Neutrophil (primary cell): ENCODE measurements at regions not wholly inside any gene's neighbourhood (a gene's known extent, or its start where the extent isn't known, plus 50 kb on each side); places are given as distances from the start of the nearest gene placed in this dataset.

ENCODE experiments used
- H3K27ac ChIP-seq: fragments of 200-600 bp; sonication (generic); 2 replicates; pipeline ENCODE4 v1.5.1; 2016; ENCODE audit warnings: mild to moderate bottlenecking, moderate library complexity
- H3K27me3 ChIP-seq: fragments of 200-600 bp; sonication (generic); 2 replicates; pipeline ENCODE4 v1.6.0; 2016; ENCODE audit warnings: mild to moderate bottlenecking
- H3K36me3 ChIP-seq: fragments of 200-600 bp; sonication (generic); 2 replicates; pipeline ENCODE4 v1.5.1; 2017
- H3K4me1 ChIP-seq, 2 experiments: fragments of 200-600 bp in 1 of 2; sonication (generic) in 1 of 2; 1 replicate in 1 of 2; 2 replicates in 1 of 2; pipeline versions ENCODE4 v1.5.1 to v1.6.1; 2013 to 2016; ENCODE audit warnings: low read depth in 1 of 2, low read length in 1 of 2, mild to moderate bottlenecking in 1 of 2, moderate library complexity in 1 of 2; ENCODE audit not compliant: control insufficient read depth in 1 of 2, insufficient read depth in 1 of 2
- H3K4me3 ChIP-seq, 2 experiments: fragments of 200-600 bp in 1 of 2; sonication (generic) in 1 of 2; 1 replicate in 1 of 2; 2 replicates in 1 of 2; pipeline ENCODE4 v1.5.1; 2013 to 2016; ENCODE audit warnings: low read depth in 1 of 2, low read length in 1 of 2, mild to moderate bottlenecking in 1 of 2, moderate library complexity in 1 of 2
- H3K9me3 ChIP-seq: fragments of 200-600 bp; sonication (generic); 2 replicates; pipeline ENCODE4 v1.5.1; 2016
- TF ChIP-seq, protein P1 (sequence below): fragments of 200-600 bp; sonication (generic); IDR thresholded peaks from 2 replicates; pipeline ENCODE4 v1.5.1; 2016; ENCODE audit warnings: antibody characterized with exemption

DNA sequence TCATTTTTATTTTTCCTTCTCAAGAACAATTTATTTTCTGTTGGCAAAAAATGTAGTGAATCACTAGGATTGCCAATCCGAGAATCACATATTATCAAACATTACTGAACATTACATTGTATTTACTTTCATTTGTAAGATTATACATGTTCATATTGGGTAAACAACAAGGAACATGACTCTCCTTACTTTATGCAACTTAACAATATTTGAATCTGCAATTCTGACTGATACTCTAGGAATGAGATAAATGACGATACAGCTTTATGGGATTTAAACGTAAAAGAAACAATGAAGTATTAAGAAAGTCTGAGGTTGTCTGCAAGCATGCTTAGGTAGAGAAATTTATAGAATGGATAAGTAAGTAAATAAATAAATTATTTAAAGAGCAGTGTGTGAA, 2302.9 kb downstream of the MAT2B start:
- H3K4me1 ChIP-seq = no peaks in the 10 kb centered on the region
- no peaks in the 10 kb centered on the region for H3K9me3 ChIP-seq
- H3K4me3 ChIP-seq = no peak overlapping the region
- no peaks in the 10 kb centered on the region for H3K36me3 ChIP-seq
- TF ChIP-seq, protein P1, sequence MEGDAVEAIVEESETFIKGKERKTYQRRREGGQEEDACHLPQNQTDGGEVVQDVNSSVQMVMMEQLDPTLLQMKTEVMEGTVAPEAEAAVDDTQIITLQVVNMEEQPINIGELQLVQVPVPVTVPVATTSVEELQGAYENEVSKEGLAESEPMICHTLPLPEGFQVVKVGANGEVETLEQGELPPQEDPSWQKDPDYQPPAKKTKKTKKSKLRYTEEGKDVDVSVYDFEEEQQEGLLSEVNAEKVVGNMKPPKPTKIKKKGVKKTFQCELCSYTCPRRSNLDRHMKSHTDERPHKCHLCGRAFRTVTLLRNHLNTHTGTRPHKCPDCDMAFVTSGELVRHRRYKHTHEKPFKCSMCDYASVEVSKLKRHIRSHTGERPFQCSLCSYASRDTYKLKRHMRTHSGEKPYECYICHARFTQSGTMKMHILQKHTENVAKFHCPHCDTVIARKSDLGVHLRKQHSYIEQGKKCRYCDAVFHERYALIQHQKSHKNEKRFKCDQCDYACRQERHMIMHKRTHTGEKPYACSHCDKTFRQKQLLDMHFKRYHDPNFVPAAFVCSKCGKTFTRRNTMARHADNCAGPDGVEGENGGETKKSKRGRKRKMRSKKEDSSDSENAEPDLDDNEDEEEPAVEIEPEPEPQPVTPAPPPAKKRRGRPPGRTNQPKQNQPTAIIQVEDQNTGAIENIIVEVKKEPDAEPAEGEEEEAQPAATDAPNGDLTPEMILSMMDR = no peak
- H3K27me3 ChIP-seq = no peaks in the 10 kb centered on the region
- H3K27ac ChIP-seq = no peak overlapping the region

DNA sequence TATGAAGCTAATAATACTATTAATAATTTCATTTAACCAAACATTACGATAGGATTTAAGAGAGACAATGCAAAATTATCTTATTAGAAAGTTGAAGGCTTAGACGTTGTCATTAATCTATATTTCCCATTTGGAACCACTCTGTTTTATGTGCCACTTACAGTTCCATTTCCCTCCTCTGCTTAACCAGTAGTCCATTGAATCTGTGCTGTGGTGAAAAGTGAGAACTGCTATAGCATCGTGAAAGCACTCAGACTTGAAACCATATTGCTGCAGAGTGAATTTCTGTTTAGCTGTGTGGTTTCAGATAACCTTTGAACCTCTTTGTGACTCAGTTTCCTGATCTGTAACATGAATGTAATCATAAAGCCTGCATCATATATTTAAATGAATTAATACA, 2304.5 kb downstream of the MAT2B start:
- Histone ChIP-seq H3K36me3 (no peaks in the 10 kb centered on the region), H3K4me3 (no peak overlapping the region), H3K27ac (no peak overlapping the region), H3K9me3 (no peaks in the 10 kb centered on the region), H3K27me3 (no peaks in the 10 kb centered on the region), H3K4me1 (no peaks in the 10 kb centered on the region)
- TF ChIP-seq, protein P1 = no peak

DNA sequence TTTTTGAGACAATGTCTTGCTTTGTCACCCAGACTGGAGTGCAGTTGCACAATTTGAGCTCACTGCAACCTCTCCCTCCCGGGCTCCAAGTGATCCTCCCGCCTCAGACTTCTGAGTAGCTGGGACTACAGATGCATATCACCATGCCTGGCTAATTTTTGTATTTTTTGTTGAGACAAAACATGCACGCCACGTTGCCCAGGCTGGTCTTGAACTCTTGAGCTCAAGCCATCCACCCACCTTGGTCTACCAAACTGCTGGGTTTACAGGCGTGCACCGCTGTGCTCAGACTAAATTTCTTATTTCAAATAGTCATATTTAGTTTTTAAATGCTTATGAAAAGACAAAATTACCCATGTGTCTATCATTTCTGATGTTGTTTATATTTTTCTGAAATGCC, 2324.1 kb downstream of the MAT2B start:
- Histone ChIP-seq H3K36me3 (no peaks in the 10 kb centered on the region), H3K4me3 (no peak overlapping the region), H3K27me3 (no peaks in the 10 kb centered on the region), H3K9me3 (no peaks in the 10 kb centered on the region), H3K27ac (no peak overlapping the region), H3K4me1 (no peaks in the 10 kb centered on the region)
- TF ChIP-seq, protein P1 = no peak

DNA sequence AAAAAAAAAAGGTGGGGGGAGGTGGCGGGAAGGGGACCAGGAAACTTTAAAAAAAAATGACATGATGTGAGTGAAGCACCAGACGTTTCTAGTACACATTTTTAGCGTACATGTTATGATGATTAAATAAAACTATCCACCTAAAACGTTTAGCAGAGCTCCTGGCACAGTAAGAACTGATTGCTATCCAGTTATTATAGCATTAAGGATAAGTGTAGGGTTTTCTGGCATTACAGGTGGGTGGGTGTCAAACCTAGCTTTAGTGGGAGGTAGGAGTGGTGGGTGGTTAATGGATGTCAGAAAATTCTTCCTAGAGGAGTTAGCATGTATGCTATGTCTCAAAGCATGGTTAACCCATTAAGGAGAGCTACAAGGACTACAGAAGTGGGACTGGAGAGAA, 2329.5 kb downstream of the MAT2B start:
- Histone ChIP-seq H3K27ac (no peak overlapping the region), H3K27me3 (no peaks in the 10 kb centered on the region), H3K9me3 (no peaks in the 10 kb centered on the region), H3K4me1 (no peaks in the 10 kb centered on the region), H3K36me3 (no peaks in the 10 kb centered on the region), H3K4me3 (no peak overlapping the region)
- TF ChIP-seq, protein P1 = no peak

DNA sequence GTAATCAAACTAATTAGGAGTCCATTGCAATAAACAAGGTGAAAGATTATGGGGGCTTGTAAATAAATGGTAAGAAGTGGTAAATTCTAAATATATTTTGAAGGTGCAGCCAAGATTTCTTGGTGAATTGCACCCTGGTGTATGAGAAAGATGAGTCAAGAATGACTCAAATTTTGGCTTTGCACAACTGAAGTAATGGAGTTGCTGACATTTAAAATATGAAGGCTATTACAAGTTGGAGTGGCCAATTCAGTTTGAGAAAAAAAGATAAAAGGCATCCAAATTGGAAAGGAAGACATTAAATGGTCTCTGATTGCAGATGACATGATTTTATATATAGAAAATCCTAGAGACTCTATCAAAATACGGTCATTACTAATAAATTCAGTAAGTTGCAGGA, 2330.6 kb downstream of the MAT2B start:
- TF ChIP-seq, protein P1 = no peak
- Histone ChIP-seq H3K9me3 (no peaks in the 10 kb centered on the region), H3K4me3 (no peak overlapping the region), H3K27me3 (no peaks in the 10 kb centered on the region), H3K27ac (no peak overlapping the region), H3K36me3 (no peaks in the 10 kb centered on the region), H3K4me1 (no peaks in the 10 kb centered on the region)

DNA sequence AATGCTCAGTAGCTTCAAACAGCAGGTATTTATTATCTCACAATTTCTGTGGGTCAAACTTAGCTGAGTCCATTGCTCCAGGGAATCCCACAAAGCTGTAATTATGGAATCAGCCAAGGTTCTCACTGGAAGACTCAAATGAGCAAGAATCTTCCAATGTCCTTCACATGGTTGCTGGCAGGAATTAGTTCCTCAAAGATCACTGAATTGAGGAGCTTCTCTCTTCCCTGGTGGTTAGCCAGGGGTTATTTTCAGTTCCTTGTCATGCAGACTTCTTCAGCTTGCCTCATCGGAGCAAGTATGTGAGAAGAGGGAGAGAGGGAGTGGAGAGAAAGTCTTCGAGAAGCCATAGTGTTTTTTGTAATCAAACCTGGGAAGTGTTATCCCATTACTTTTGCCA, 2331.9 kb downstream of the MAT2B start:
- no peak overlapping the region for H3K27ac ChIP-seq
- no peaks in the 10 kb centered on the region for H3K4me1 ChIP-seq
- H3K27me3 ChIP-seq = no peaks in the 10 kb centered on the region
- no peaks in the 10 kb centered on the region for H3K9me3 ChIP-seq
- no peaks in the 10 kb centered on the region for H3K36me3 ChIP-seq
- TF ChIP-seq, protein P1 = no peak
- H3K4me3 ChIP-seq = no peak overlapping the region
